ENCODE measurements at regions not wholly inside any gene's neighbourhood (a gene's known extent, or its start where the extent isn't known, plus 50 kb on each side); places are given as distances from the start of the nearest gene placed in this dataset.

- ChIA-PET POLR2A (no interaction called here), CTCF (interaction anchor here (1.6 to 2.4 kb wide), 3 partner anchors 36 to 55 kb away, joined by 3 to 7 read pairs (median 6); no protein-coding TSS in a partner anchor)
- TF ChIP-seq, protein P1, sequence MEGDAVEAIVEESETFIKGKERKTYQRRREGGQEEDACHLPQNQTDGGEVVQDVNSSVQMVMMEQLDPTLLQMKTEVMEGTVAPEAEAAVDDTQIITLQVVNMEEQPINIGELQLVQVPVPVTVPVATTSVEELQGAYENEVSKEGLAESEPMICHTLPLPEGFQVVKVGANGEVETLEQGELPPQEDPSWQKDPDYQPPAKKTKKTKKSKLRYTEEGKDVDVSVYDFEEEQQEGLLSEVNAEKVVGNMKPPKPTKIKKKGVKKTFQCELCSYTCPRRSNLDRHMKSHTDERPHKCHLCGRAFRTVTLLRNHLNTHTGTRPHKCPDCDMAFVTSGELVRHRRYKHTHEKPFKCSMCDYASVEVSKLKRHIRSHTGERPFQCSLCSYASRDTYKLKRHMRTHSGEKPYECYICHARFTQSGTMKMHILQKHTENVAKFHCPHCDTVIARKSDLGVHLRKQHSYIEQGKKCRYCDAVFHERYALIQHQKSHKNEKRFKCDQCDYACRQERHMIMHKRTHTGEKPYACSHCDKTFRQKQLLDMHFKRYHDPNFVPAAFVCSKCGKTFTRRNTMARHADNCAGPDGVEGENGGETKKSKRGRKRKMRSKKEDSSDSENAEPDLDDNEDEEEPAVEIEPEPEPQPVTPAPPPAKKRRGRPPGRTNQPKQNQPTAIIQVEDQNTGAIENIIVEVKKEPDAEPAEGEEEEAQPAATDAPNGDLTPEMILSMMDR (IDR thresholded peaks at IDR 0.05; ENCODE audit: control extremely low read depth, extremely low read depth, low read depth, missing control alignments), result no peak
- DNase-seq (ENCODE audit: extremely low spot score), result no peak
Observed at GRCh38 chr3:124504332-124505059, 225.8 kb upstream of the UMPS start.

DNA sequence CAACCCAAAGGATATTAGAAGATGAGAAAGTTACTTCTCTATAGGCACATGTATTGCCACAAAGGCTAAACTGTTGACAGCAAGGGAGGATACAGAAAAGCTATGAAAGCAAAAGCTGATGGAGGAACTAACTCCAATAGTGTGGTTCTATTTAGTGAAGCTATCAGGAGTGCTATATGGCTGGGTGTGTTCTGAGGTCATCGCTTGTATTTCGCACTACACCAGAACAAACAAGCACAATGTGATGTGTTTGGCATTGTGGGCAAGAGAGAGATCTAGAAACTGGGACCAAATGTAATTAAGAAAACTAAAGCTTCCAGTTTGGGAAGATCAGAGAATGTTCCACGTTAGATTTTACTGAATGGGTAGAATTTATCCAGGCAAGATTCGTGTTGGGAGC is 220.4 kb upstream of the UMPS start:
- ChIA-PET POLR2A (no interaction called here), CTCF (no interaction called here)

DNA sequence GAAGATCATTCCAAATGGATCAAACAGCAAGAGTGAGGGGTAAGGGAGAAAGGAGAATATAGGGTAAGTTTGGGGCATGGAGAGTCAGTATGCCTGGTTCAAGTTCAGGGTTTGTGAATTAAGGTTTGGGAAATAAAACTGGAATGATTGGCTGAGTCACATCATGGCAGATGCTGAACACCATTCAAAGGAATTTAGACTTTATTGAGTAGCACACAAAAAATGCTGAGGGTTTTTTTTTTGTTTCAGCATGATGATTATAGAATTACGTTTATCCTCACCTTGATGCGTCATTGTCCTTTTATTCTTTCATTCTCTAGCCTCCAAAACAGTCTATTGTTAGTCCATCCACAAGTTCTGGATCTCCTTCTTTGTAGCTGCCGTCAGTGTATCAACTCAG is 220.0 kb upstream of the UMPS start:
- ChIA-PET POLR2A (no interaction called here), CTCF (no interaction called here)
- no peak for DNase-seq (ENCODE audit: extremely low spot score)
- TF ChIP-seq, protein P1 (IDR thresholded peaks at IDR 0.05; ENCODE audit: control extremely low read depth, extremely low read depth, low read depth, missing control alignments), result no peak

More for the DNA sequence above, 220.4 kb upstream of the UMPS start:
- DNase-seq (ENCODE audit: extremely low spot score), result no peak
- TF ChIP-seq, protein P1 (IDR thresholded peaks at IDR 0.05; ENCODE audit: control extremely low read depth, extremely low read depth, low read depth, missing control alignments), result no peak

GRCh38 chr3:124512881-124513609 is 217.2 kb upstream of the UMPS start:
- TF ChIP-seq, protein P1 (IDR thresholded peaks at IDR 0.05; ENCODE audit: control extremely low read depth, extremely low read depth, low read depth, missing control alignments), result no peak
- DNase-seq (ENCODE audit: extremely low spot score), result no peak
- ChIA-PET POLR2A (no interaction called here), CTCF (no interaction called here)

DNA sequence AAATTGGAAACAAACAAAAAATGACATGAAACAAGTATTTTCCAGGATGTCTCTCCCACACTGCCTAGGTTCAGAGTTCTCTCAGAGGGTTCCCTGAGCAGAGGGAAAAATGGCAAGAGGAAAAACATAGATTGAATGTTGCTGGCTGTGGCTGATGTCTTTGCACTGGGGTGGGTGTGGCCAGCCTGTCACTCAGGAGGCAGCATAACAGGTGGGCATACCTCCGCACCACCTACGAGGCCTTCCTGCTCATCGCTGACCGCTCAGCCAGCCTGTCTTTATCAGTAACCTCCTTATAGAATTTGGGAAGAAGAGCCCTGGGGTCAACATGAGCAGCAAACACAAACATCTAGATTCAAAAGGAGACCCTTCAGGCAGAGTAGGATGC is 216.6 kb upstream of the UMPS start:
- TF ChIP-seq, protein P1 (IDR thresholded peaks at IDR 0.05; ENCODE audit: control extremely low read depth, extremely low read depth, low read depth, missing control alignments), result no peak
- ChIA-PET POLR2A (no interaction called here), CTCF (no interaction called here)
- no peak for DNase-seq (ENCODE audit: extremely low spot score)

- TF ChIP-seq, protein P1 (IDR thresholded peaks at IDR 0.05; ENCODE audit: control extremely low read depth, extremely low read depth, low read depth, missing control alignments), result no peak
- ChIA-PET POLR2A (no interaction called here), CTCF (no interaction called here)
- no peak for DNase-seq (ENCODE audit: extremely low spot score)
Observed at GRCh38 chr3:124514683-124515082, 215.6 kb upstream of the UMPS start.

All from GM10248 (cell line).